ENCODE measurements at regions not wholly inside any gene's neighbourhood (a gene's known extent, or its start where the extent isn't known, plus 50 kb on each side); places are given as distances from the start of the nearest gene placed in this dataset.

GRCh38 chr13:90974249-90974975 lies 373.1 kb upstream of the MIR17HG start:
- ChIA-PET CTCF (no interaction called here), POLR2A (no interaction called here)
- H3K27me3 Mint-ChIP-seq = no peaks in the 10 kb centered on the region
- TF ChIP-seq CTCF (IDR thresholded peaks at IDR 0.05) = no peak
- ATAC-seq (ENCODE audit: low read depth) (no peak), DNase-seq (no peak)
- no peak overlapping the region for H3K4me3 Mint-ChIP-seq
- H3K9me3 Mint-ChIP-seq = peaks cover 8% of the 10 kb centered on the region
- H3K4me1 Mint-ChIP-seq = no peaks in the 10 kb centered on the region
- H3K27ac Mint-ChIP-seq = no peak overlapping the region
- intact Hi-C loops (cut with micrococcal nuclease) = no loop called here
- H3K36me3 Mint-ChIP-seq (ENCODE audit: low read depth) = no peaks in the 10 kb centered on the region

- no peak for TF ChIP-seq CTCF (IDR thresholded peaks at IDR 0.05)
- Mint-ChIP-seq H3K27me3 (no peaks in the 10 kb centered on the region), H3K27ac (no peak overlapping the region), H3K36me3 (ENCODE audit: low read depth) (no peaks in the 10 kb centered on the region), H3K4me3 (no peak overlapping the region), H3K4me1 (no peaks in the 10 kb centered on the region), H3K9me3 (peaks cover 9% of the 10 kb centered on the region)
- POLR2A ChIA-PET = no interaction called here
- ATAC-seq (ENCODE audit: low read depth) (no peak), DNase-seq (no peak)
- intact Hi-C loops (cut with micrococcal nuclease) = no loop called here
- CTCF ChIA-PET = no interaction called here
Observed at GRCh38 chr13:90979059-90979458, 368.4 kb upstream of the MIR17HG start.

- Mint-ChIP-seq H3K9me3 (peaks cover 2% of the 10 kb centered on the region), H3K36me3 (ENCODE audit: low read depth) (no peaks in the 10 kb centered on the region), H3K4me1 (no peaks in the 10 kb centered on the region), H3K27ac (no peak overlapping the region), H3K27me3 (no peaks in the 10 kb centered on the region), H3K4me3 (no peak overlapping the region)
- intact Hi-C loops (cut with micrococcal nuclease) = no loop called here
- ChIA-PET CTCF (no interaction called here), POLR2A (no interaction called here)
- no peak for TF ChIP-seq CTCF (IDR thresholded peaks at IDR 0.05)
- no peak for DNase-seq
- ATAC-seq (ENCODE audit: low read depth) = no peak
Observed at GRCh38 chr13:90984756-90985155, 362.7 kb upstream of the MIR17HG start.

GRCh38 chr13:90995001-90995400 lies 352.5 kb upstream of the MIR17HG start:
- TF ChIP-seq CTCF (IDR thresholded peaks at IDR 0.05) = no peak
- intact Hi-C loops (cut with micrococcal nuclease) = no loop called here
- H3K27ac Mint-ChIP-seq = no peak overlapping the region
- H3K4me3 Mint-ChIP-seq = no peak overlapping the region
- H3K36me3 Mint-ChIP-seq (ENCODE audit: low read depth) = no peaks in the 10 kb centered on the region
- ATAC-seq (ENCODE audit: low read depth) (no peak), DNase-seq (no peak)
- H3K9me3 Mint-ChIP-seq = no peaks in the 10 kb centered on the region
- POLR2A ChIA-PET = no interaction called here
- no peaks in the 10 kb centered on the region for H3K27me3 Mint-ChIP-seq
- CTCF ChIA-PET = no interaction called here
- no peaks in the 10 kb centered on the region for H3K4me1 Mint-ChIP-seq

GRCh38 chr13:90995614-90996013 lies 351.9 kb upstream of the MIR17HG start:
- no peak for TF ChIP-seq CTCF (IDR thresholded peaks at IDR 0.05)
- H3K4me1 Mint-ChIP-seq = no peaks in the 10 kb centered on the region
- H3K36me3 Mint-ChIP-seq (ENCODE audit: low read depth) = no peaks in the 10 kb centered on the region
- ATAC-seq (ENCODE audit: low read depth) = no peak
- H3K4me3 Mint-ChIP-seq = no peak overlapping the region
- no peak for DNase-seq
- intact Hi-C loops (cut with micrococcal nuclease) = no loop called here
- no peaks in the 10 kb centered on the region for H3K9me3 Mint-ChIP-seq
- H3K27ac Mint-ChIP-seq = no peak overlapping the region
- ChIA-PET POLR2A (no interaction called here), CTCF (no interaction called here)
- H3K27me3 Mint-ChIP-seq = no peaks in the 10 kb centered on the region
